ENCODE measurements at regions not wholly inside any gene's neighbourhood (a gene's known extent, or its start where the extent isn't known, plus 50 kb on each side); places are given as distances from the start of the nearest gene placed in this dataset.

- TF ChIP-seq JUN (IDR thresholded peaks at IDR 0.05; ENCODE audit: borderline replicate concordance, insufficient read depth, insufficient read length, low read depth): no peak
- no peak for TF ChIP-seq FOS (IDR thresholded peaks at IDR 0.05; ENCODE audit: borderline replicate concordance, insufficient read depth, low read length)
- TF ChIP-seq GATA2 (IDR thresholded peaks at IDR 0.05; ENCODE audit: insufficient read depth, insufficient read length, low read depth, low read length): no peak
- no peak for TF ChIP-seq POLR2AphosphoS5 (IDR thresholded peaks at IDR 0.05; ENCODE audit: insufficient read depth, low read depth, low read length)
- TF ChIP-seq POLR2A (IDR thresholded peaks at IDR 0.05; ENCODE audit: low read depth, low read length): no peak
- TF ChIP-seq CTCF (IDR thresholded peaks at IDR 0.05; ENCODE audit: extremely low read depth in 1 of 2, insufficient read depth in 1 of 2, low read depth in 1 of 2, low read length in 2 of 2): no peak
- TF ChIP-seq MAX (IDR thresholded peaks at IDR 0.05; ENCODE audit: insufficient read depth, insufficient read length): no peak
- no peak for TF ChIP-seq MYC (IDR thresholded peaks at IDR 0.05; ENCODE audit: low read depth, low read length)
- TF ChIP-seq EZH2 (IDR thresholded peaks at IDR 0.05; ENCODE audit: borderline replicate concordance, low read depth, low read length, severe bottlenecking): no peak
- no peak overlapping the region for H3K4me3 ChIP-seq (replicated peaks in 1 of 3; ENCODE audit: insufficient read depth in 1 of 3, low read depth in 1 of 3, low read length in 3 of 3)
- H3K4me1 ChIP-seq (ENCODE audit: control insufficient read depth, extremely low read depth, insufficient read depth, low read length): peaks cover 2% of the 10 kb centered on the region
- FAIRE-seq (no peak), DNase-seq (ENCODE audit: low read depth, low spot score) (no peak)
- H3K4me2 ChIP-seq (ENCODE audit: insufficient read depth, low read length): no peak overlapping the region
- H3K36me3 ChIP-seq (ENCODE audit: control insufficient read depth in 2 of 2, extremely low read depth in 1 of 2, insufficient read depth in 2 of 2, low read length in 2 of 2): no peaks in the 10 kb centered on the region
- no peaks in the 10 kb centered on the region for H3K27me3 ChIP-seq (ENCODE audit: control insufficient read depth in 2 of 2, insufficient read depth in 2 of 2, low read length in 2 of 2)
- intact Hi-C loops (cut with micrococcal nuclease): no loop called here
- BruUV-seq (replicated peaks): no TSS peak
- H3K9ac ChIP-seq (replicated peaks; ENCODE audit: extremely low read depth, insufficient read depth, low read length): no peak overlapping the region
- ChIA-PET CTCF (no interaction called here), POLR2A (no interaction called here)
- no peaks in the 10 kb centered on the region for H3K9me3 ChIP-seq (replicated peaks; ENCODE audit: control insufficient read depth, insufficient read depth, low read length)
- H3K9me1 ChIP-seq (replicated peaks; ENCODE audit: control insufficient read depth, extremely low read depth, insufficient read depth, low read length): no peaks in the 10 kb centered on the region
- dilution Hi-C loops (cut with MboI; ENCODE audit: extremely low pct_ligation_motif_present, low sequenced_read_pairs): no loop called here
- no peaks in the 10 kb centered on the region for H3K79me2 ChIP-seq (ENCODE audit: control insufficient read depth, insufficient read depth, low read length)
- H2AFZ ChIP-seq (ENCODE audit: low read depth, low read length): no peak overlapping the region
- H3K27ac ChIP-seq (ENCODE audit: insufficient read depth, low read depth, low read length): no peak overlapping the region
- H4K20me1 ChIP-seq (replicated peaks; ENCODE audit: control insufficient read depth, extremely low read depth, insufficient read depth, low read length): no peaks in the 10 kb centered on the region
These were observed 195.1 kb upstream of the ATP6AP2 start for GRCh38 chrX:40385682-40386081.

Measured in endothelial cell of umbilical vein (primary cell).